ENCODE measurements at regions not wholly inside any gene's neighbourhood (a gene's known extent, or its start where the extent isn't known, plus 50 kb on each side); places are given as distances from the start of the nearest gene placed in this dataset.

- H3K4me1 ChIP-seq (ENCODE audit: control insufficient read depth, low read depth, low read length) = peaks cover 13% of the 10 kb centered on the region
- no peak overlapping the region for H3K4me3 ChIP-seq (ENCODE audit: low read length)
- H3K27ac ChIP-seq (ENCODE audit: low read length) = no peak overlapping the region
These were observed 433.5 kb downstream of the SATB2 start for GRCh38 chr2:199024224-199024623.

GRCh38 chr2:199019898-199020507 lies 437.7 kb downstream of the SATB2 start:
- Histone ChIP-seq H3K4me3 (ENCODE audit: low read length) (no peak overlapping the region), H3K4me1 (ENCODE audit: control insufficient read depth, low read depth, low read length) (peaks cover 13% of the 10 kb centered on the region), H3K9ac (ENCODE audit: low read length) (no peak overlapping the region), H3K27ac (ENCODE audit: low read length) (no peak overlapping the region), H3K9me3 (ENCODE audit: control insufficient read depth, low read depth, low read length) (no peaks in the 10 kb centered on the region), H3K36me3 (ENCODE audit: control insufficient read depth, low read depth, low read length) (no peaks in the 10 kb centered on the region), H3K27me3 (ENCODE audit: control insufficient read depth, insufficient read depth, low read length) (no peaks in the 10 kb centered on the region)

More at GRCh38 chr2:199024224-199024623, 433.5 kb downstream of the SATB2 start:
- Histone ChIP-seq H3K9ac (ENCODE audit: low read length) (no peak overlapping the region), H3K27me3 (ENCODE audit: control insufficient read depth, insufficient read depth, low read length) (no peaks in the 10 kb centered on the region), H3K36me3 (ENCODE audit: control insufficient read depth, low read depth, low read length) (no peaks in the 10 kb centered on the region), H3K9me3 (ENCODE audit: control insufficient read depth, low read depth, low read length) (no peaks in the 10 kb centered on the region)

GRCh38 chr2:199018826-199019225 lies 438.9 kb downstream of the SATB2 start:
- no peaks in the 10 kb centered on the region for H3K9me3 ChIP-seq (ENCODE audit: control insufficient read depth, low read depth, low read length)
- no peak overlapping the region for H3K9ac ChIP-seq (ENCODE audit: low read length)
- no peak overlapping the region for H3K4me3 ChIP-seq (ENCODE audit: low read length)
- H3K4me1 ChIP-seq (ENCODE audit: control insufficient read depth, low read depth, low read length) = peaks cover 13% of the 10 kb centered on the region
- no peaks in the 10 kb centered on the region for H3K36me3 ChIP-seq (ENCODE audit: control insufficient read depth, low read depth, low read length)
- H3K27me3 ChIP-seq (ENCODE audit: control insufficient read depth, insufficient read depth, low read length) = no peaks in the 10 kb centered on the region
- H3K27ac ChIP-seq (ENCODE audit: low read length) = no peak overlapping the region

GRCh38 chr2:199015072-199015471 lies 442.7 kb downstream of the SATB2 start:
- Histone ChIP-seq H3K36me3 (ENCODE audit: control insufficient read depth, low read depth, low read length) (no peaks in the 10 kb centered on the region), H3K27me3 (ENCODE audit: control insufficient read depth, insufficient read depth, low read length) (no peaks in the 10 kb centered on the region), H3K9ac (ENCODE audit: low read length) (no peak overlapping the region), H3K4me3 (ENCODE audit: low read length) (no peak overlapping the region), H3K27ac (ENCODE audit: low read length) (no peak overlapping the region), H3K9me3 (ENCODE audit: control insufficient read depth, low read depth, low read length) (no peaks in the 10 kb centered on the region), H3K4me1 (ENCODE audit: control insufficient read depth, low read depth, low read length) (peaks cover 2% of the 10 kb centered on the region)

- Histone ChIP-seq H3K27me3 (ENCODE audit: control insufficient read depth, insufficient read depth, low read length) (no peaks in the 10 kb centered on the region), H3K9me3 (ENCODE audit: control insufficient read depth, low read depth, low read length) (no peaks in the 10 kb centered on the region), H3K27ac (ENCODE audit: low read length) (no peak overlapping the region), H3K36me3 (ENCODE audit: control insufficient read depth, low read depth, low read length) (no peaks in the 10 kb centered on the region), H3K4me3 (ENCODE audit: low read length) (no peak overlapping the region), H3K4me1 (ENCODE audit: control insufficient read depth, low read depth, low read length) (no peaks in the 10 kb centered on the region), H3K9ac (ENCODE audit: low read length) (no peak overlapping the region)
These were observed 443.5 kb downstream of the SATB2 start for GRCh38 chr2:199014226-199014625.

- H3K4me3 ChIP-seq (ENCODE audit: low read length) = no peak overlapping the region
- no peaks in the 10 kb centered on the region for H3K4me1 ChIP-seq (ENCODE audit: control insufficient read depth, low read depth, low read length)
- no peak overlapping the region for H3K27ac ChIP-seq (ENCODE audit: low read length)
These were observed 445.8 kb downstream of the SATB2 start for GRCh38 chr2:199011908-199012307.

GRCh38 chr2:198994678-198995077 lies 463.1 kb downstream of the SATB2 start:
- H3K4me1 ChIP-seq (ENCODE audit: control insufficient read depth, low read depth, low read length) = no peaks in the 10 kb centered on the region
- no peaks in the 10 kb centered on the region for H3K36me3 ChIP-seq (ENCODE audit: control insufficient read depth, low read depth, low read length)
- H3K9me3 ChIP-seq (ENCODE audit: control insufficient read depth, low read depth, low read length) = no peaks in the 10 kb centered on the region
- no peaks in the 10 kb centered on the region for H3K27me3 ChIP-seq (ENCODE audit: control insufficient read depth, insufficient read depth, low read length)
- no peak overlapping the region for H3K4me3 ChIP-seq (ENCODE audit: low read length)
- no peak overlapping the region for H3K9ac ChIP-seq (ENCODE audit: low read length)
- H3K27ac ChIP-seq (ENCODE audit: low read length) = no peak overlapping the region

More at GRCh38 chr2:199011908-199012307, 445.8 kb downstream of the SATB2 start:
- no peak overlapping the region for H3K9ac ChIP-seq (ENCODE audit: low read length)
- no peaks in the 10 kb centered on the region for H3K36me3 ChIP-seq (ENCODE audit: control insufficient read depth, low read depth, low read length)
- no peaks in the 10 kb centered on the region for H3K9me3 ChIP-seq (ENCODE audit: control insufficient read depth, low read depth, low read length)
- no peaks in the 10 kb centered on the region for H3K27me3 ChIP-seq (ENCODE audit: control insufficient read depth, insufficient read depth, low read length)

GRCh38 chr2:198991431-198991830 lies 466.3 kb downstream of the SATB2 start:
- Histone ChIP-seq H3K4me3 (ENCODE audit: low read length) (no peak overlapping the region), H3K27ac (ENCODE audit: low read length) (no peak overlapping the region), H3K27me3 (ENCODE audit: control insufficient read depth, insufficient read depth, low read length) (no peaks in the 10 kb centered on the region), H3K9me3 (ENCODE audit: control insufficient read depth, low read depth, low read length) (peaks cover 2% of the 10 kb centered on the region), H3K9ac (ENCODE audit: low read length) (no peak overlapping the region), H3K36me3 (ENCODE audit: control insufficient read depth, low read depth, low read length) (no peaks in the 10 kb centered on the region), H3K4me1 (ENCODE audit: control insufficient read depth, low read depth, low read length) (no peaks in the 10 kb centered on the region)

- Histone ChIP-seq H3K9ac (ENCODE audit: low read length) (no peak overlapping the region), H3K27ac (ENCODE audit: low read length) (no peak overlapping the region), H3K36me3 (ENCODE audit: control insufficient read depth, low read depth, low read length) (no peaks in the 10 kb centered on the region), H3K4me1 (ENCODE audit: control insufficient read depth, low read depth, low read length) (no peaks in the 10 kb centered on the region), H3K9me3 (ENCODE audit: control insufficient read depth, low read depth, low read length) (no peaks in the 10 kb centered on the region), H3K4me3 (ENCODE audit: low read length) (no peak overlapping the region), H3K27me3 (ENCODE audit: control insufficient read depth, insufficient read depth, low read length) (no peaks in the 10 kb centered on the region)
These were observed 482.0 kb downstream of the SATB2 start for GRCh38 chr2:198975779-198976178.

GRCh38 chr2:198973785-198974184 lies 484.0 kb downstream of the SATB2 start:
- no peak overlapping the region for H3K27ac ChIP-seq (ENCODE audit: low read length)
- no peaks in the 10 kb centered on the region for H3K4me1 ChIP-seq (ENCODE audit: control insufficient read depth, low read depth, low read length)
- H3K36me3 ChIP-seq (ENCODE audit: control insufficient read depth, low read depth, low read length) = no peaks in the 10 kb centered on the region

GRCh38 chr2:198973181-198973580 lies 484.6 kb downstream of the SATB2 start:
- H3K9ac ChIP-seq (ENCODE audit: low read length) = no peak overlapping the region
- H3K9me3 ChIP-seq (ENCODE audit: control insufficient read depth, low read depth, low read length) = no peaks in the 10 kb centered on the region
- H3K4me3 ChIP-seq (ENCODE audit: low read length) = no peak overlapping the region
- no peaks in the 10 kb centered on the region for H3K36me3 ChIP-seq (ENCODE audit: control insufficient read depth, low read depth, low read length)
- no peaks in the 10 kb centered on the region for H3K27me3 ChIP-seq (ENCODE audit: control insufficient read depth, insufficient read depth, low read length)
- no peak overlapping the region for H3K27ac ChIP-seq (ENCODE audit: low read length)
- H3K4me1 ChIP-seq (ENCODE audit: control insufficient read depth, low read depth, low read length) = no peaks in the 10 kb centered on the region

More at GRCh38 chr2:198973785-198974184, 484.0 kb downstream of the SATB2 start:
- H3K9ac ChIP-seq (ENCODE audit: low read length) = no peak overlapping the region
- H3K27me3 ChIP-seq (ENCODE audit: control insufficient read depth, insufficient read depth, low read length) = no peaks in the 10 kb centered on the region
- no peak overlapping the region for H3K4me3 ChIP-seq (ENCODE audit: low read length)
- H3K9me3 ChIP-seq (ENCODE audit: control insufficient read depth, low read depth, low read length) = no peaks in the 10 kb centered on the region

- Histone ChIP-seq H3K4me3 (ENCODE audit: low read length) (no peak overlapping the region), H3K27ac (ENCODE audit: low read length) (no peak overlapping the region), H3K9me3 (ENCODE audit: control insufficient read depth, low read depth, low read length) (no peaks in the 10 kb centered on the region), H3K27me3 (ENCODE audit: control insufficient read depth, insufficient read depth, low read length) (no peaks in the 10 kb centered on the region), H3K36me3 (ENCODE audit: control insufficient read depth, low read depth, low read length) (no peaks in the 10 kb centered on the region), H3K9ac (ENCODE audit: low read length) (no peak overlapping the region), H3K4me1 (ENCODE audit: control insufficient read depth, low read depth, low read length) (no peaks in the 10 kb centered on the region)
These were observed 489.2 kb downstream of the SATB2 start for GRCh38 chr2:198968545-198968944.

All from iPS-18a (cell line).